ENCODE measurements at regions not wholly inside any gene's neighbourhood (a gene's known extent, or its start where the extent isn't known, plus 50 kb on each side); places are given as distances from the start of the nearest gene placed in this dataset.

DNA sequence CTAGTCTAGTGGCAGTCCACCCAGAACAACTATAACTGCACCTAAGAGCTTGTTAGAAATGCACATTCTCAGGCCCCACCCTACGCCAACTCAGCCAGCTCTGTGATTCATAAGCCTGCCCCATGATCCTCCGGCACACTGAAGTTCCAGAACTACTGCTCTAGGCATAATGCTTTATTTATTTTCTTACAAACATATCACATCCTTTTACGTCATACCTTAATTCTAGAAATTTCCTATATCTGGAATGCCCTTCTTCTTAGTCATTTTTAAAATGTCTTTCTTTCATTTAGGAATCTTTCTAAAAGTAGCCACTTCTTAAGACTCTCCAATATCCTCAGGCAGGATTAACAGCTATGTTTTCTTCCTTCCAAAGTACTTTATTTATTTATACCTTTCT is 480.1 kb downstream of the INHBA start:
- H3K4me3 ChIP-seq, result no peak overlapping the region
- peaks cover 44% of the 10 kb centered on the region for H3K27me3 ChIP-seq
- H3K4me1 ChIP-seq, result peaks cover 9% of the 10 kb centered on the region
- no peak overlapping the region for H3K4me3 Mint-ChIP-seq
- H3K36me3 ChIP-seq, result no peaks in the 10 kb centered on the region
- peaks cover 7% of the 10 kb centered on the region for H3K4me1 Mint-ChIP-seq
- no peak overlapping the region for H3K27ac ChIP-seq
- H3K36me3 Mint-ChIP-seq, result no peaks in the 10 kb centered on the region
- no peak for DNase-seq (ENCODE audit: low spot score)
- no peaks in the 10 kb centered on the region for H3K9me3 Mint-ChIP-seq
- H3K27ac Mint-ChIP-seq, result no peak overlapping the region
- no peaks in the 10 kb centered on the region for H4K20me1 ChIP-seq (ENCODE audit: low read depth)
- no peaks in the 10 kb centered on the region for H3K79me2 ChIP-seq (ENCODE audit: low read depth)
- TF ChIP-seq, protein P1, sequence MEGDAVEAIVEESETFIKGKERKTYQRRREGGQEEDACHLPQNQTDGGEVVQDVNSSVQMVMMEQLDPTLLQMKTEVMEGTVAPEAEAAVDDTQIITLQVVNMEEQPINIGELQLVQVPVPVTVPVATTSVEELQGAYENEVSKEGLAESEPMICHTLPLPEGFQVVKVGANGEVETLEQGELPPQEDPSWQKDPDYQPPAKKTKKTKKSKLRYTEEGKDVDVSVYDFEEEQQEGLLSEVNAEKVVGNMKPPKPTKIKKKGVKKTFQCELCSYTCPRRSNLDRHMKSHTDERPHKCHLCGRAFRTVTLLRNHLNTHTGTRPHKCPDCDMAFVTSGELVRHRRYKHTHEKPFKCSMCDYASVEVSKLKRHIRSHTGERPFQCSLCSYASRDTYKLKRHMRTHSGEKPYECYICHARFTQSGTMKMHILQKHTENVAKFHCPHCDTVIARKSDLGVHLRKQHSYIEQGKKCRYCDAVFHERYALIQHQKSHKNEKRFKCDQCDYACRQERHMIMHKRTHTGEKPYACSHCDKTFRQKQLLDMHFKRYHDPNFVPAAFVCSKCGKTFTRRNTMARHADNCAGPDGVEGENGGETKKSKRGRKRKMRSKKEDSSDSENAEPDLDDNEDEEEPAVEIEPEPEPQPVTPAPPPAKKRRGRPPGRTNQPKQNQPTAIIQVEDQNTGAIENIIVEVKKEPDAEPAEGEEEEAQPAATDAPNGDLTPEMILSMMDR (IDR thresholded peaks at IDR 0.05), result no peak
- TF ChIP-seq EZH2 (IDR thresholded peaks at IDR 0.05), result no peak
- no peak for TF ChIP-seq EZH2phosphoT487 (IDR thresholded peaks at IDR 0.05)
- no peaks in the 10 kb centered on the region for H3K9me3 ChIP-seq (ENCODE audit: low read depth)
- no peaks in the 10 kb centered on the region for H3F3A ChIP-seq (ENCODE audit: low read depth)
- no peak overlapping the region for H3K9ac ChIP-seq
- H2AFZ ChIP-seq (replicated peaks), result no peak overlapping the region
- H3K27me3 Mint-ChIP-seq (ENCODE audit: insufficient read depth, low read depth), result no peaks in the 10 kb centered on the region
- H3K4me2 ChIP-seq, result no peak overlapping the region

DNA sequence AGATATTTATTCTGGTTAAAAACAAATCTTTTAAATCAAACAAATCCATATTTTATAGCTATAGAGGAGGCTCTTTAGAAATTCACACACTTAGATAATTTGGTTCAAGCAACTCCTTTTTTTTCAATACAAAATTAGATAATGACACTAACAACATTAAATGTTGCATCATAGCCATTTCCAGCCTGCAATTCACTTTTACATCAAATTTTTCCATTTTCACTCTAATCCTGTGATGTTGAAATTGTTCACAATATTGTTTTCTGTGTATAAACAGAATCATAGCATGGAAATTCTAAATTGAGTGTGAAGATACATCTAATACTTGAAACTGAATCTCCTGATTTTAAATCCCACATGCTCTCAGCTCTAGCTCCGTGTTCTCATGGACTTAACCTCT is 482.6 kb downstream of the INHBA start:
- TF ChIP-seq EZH2phosphoT487 (IDR thresholded peaks at IDR 0.05) (no peak), EZH2 (IDR thresholded peaks at IDR 0.05) (no peak)
- TF ChIP-seq, protein P1 (IDR thresholded peaks at IDR 0.05), result no peak
- Mint-ChIP-seq H3K4me3 (no peak overlapping the region), H3K4me1 (peaks cover 7% of the 10 kb centered on the region), H3K27me3 (ENCODE audit: insufficient read depth, low read depth) (no peaks in the 10 kb centered on the region), H3K9me3 (no peaks in the 10 kb centered on the region), H3K27ac (no peak overlapping the region), H3K36me3 (no peaks in the 10 kb centered on the region)
- Histone ChIP-seq H3K9me3 (ENCODE audit: low read depth) (no peaks in the 10 kb centered on the region), H3F3A (ENCODE audit: low read depth) (no peaks in the 10 kb centered on the region), H3K4me3 (no peak overlapping the region), H3K36me3 (no peaks in the 10 kb centered on the region), H3K4me2 (no peak overlapping the region), H3K9ac (no peak overlapping the region), H2AFZ (replicated peaks) (no peak overlapping the region), H3K27ac (no peak overlapping the region), H3K79me2 (ENCODE audit: low read depth) (no peaks in the 10 kb centered on the region), H3K27me3 (peaks cover 63% of the 10 kb centered on the region), H3K4me1 (peaks cover 9% of the 10 kb centered on the region), H4K20me1 (ENCODE audit: low read depth) (no peaks in the 10 kb centered on the region)
- no peak for DNase-seq (ENCODE audit: low spot score)

DNA sequence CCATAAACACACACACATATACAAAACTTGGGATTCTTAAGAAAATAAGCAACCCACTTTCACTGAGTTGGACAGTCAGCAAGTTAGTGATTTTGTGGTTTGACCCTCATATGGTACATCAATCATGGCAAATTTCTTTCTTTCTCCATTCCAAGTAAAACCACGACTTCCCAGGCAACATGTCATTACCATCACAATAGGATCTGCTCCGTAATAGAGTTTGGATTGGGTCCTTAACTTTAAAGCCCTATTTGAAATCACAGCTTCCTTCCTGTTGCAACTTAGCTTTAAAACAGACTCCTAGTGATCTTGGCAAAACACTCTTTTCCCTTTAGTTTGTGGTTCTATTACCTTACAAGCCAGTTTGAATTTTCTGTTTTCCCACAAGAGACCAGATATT is 483.6 kb downstream of the INHBA start:
- Histone ChIP-seq H3K4me1 (peaks cover 9% of the 10 kb centered on the region), H3F3A (ENCODE audit: low read depth) (no peaks in the 10 kb centered on the region), H3K36me3 (no peaks in the 10 kb centered on the region), H3K9ac (no peak overlapping the region), H3K4me3 (no peak overlapping the region), H3K79me2 (ENCODE audit: low read depth) (no peaks in the 10 kb centered on the region), H3K9me3 (ENCODE audit: low read depth) (no peaks in the 10 kb centered on the region), H4K20me1 (ENCODE audit: low read depth) (no peaks in the 10 kb centered on the region), H3K27me3 (peaks cover 63% of the 10 kb centered on the region), H2AFZ (replicated peaks) (no peak overlapping the region), H3K4me2 (peak overlapping the region; percentile 15), H3K27ac (no peak overlapping the region)
- Mint-ChIP-seq H3K4me3 (no peak overlapping the region), H3K4me1 (peaks cover 10% of the 10 kb centered on the region), H3K9me3 (no peaks in the 10 kb centered on the region), H3K36me3 (no peaks in the 10 kb centered on the region), H3K27me3 (ENCODE audit: insufficient read depth, low read depth) (no peaks in the 10 kb centered on the region), H3K27ac (no peak overlapping the region)
- peak; percentile 10 for DNase-seq (ENCODE audit: low spot score)
- TF ChIP-seq, protein P1 (IDR thresholded peaks at IDR 0.05), result no peak
- TF ChIP-seq EZH2phosphoT487 (IDR thresholded peaks at IDR 0.05) (no peak), EZH2 (IDR thresholded peaks at IDR 0.05) (no peak)

Data from neural progenitor cell (in vitro differentiated cells).